IMR-90 (cell line): ENCODE measurements at regions not wholly inside any gene's neighbourhood (a gene's known extent, or its start where the extent isn't known, plus 50 kb on each side); places are given as distances from the start of the nearest gene placed in this dataset.

ENCODE experiments used
- ATAC-seq: fragments of 200-7000 bp; cut with Tn5 transposase; 2 replicates; pipeline ENCODE4 v1.9.1; 2020; ENCODE audit warnings: low read depth, mild to moderate bottlenecking, moderate library complexity
- BruUV-seq: library from RNA; stranded (reverse); fragments of 400-500 nt; replicated peaks from 2 replicates; lab custom pipeline; 2021; lab: Mats Ljungman, UMichigan
- CTCF ChIA-PET: fragments of 300-600 bp; formaldehyde crosslinking; extraction: SDS; loops from one replicate; lab custom pipeline; 2021; ENCODE audit warnings: antibody characterized with exemption; lab: Yijun Ruan, JAX
- POLR2A ChIA-PET: fragments of 300-600 bp; sonication (Branson Sonifier 250); formaldehyde crosslinking; loops from one replicate; lab custom pipeline; 2022; ENCODE audit warnings: antibody characterized with exemption; ENCODE audit not compliant: unreplicated experiment; lab: Charles Lee
- DNase-seq: peaks from one replicate; pipeline ENCODE4 v3.0.0; 2013
- H2AFZ ChIP-seq: replicated peaks from 2 replicates; pipeline ENCODE3; 2013; ENCODE audit warnings: low read length, mild to moderate bottlenecking; ENCODE audit not compliant: poor library complexity
- H2AK5ac ChIP-seq: 2 replicates; pipeline ENCODE4 v1.6.1; 2013; ENCODE audit warnings: low read depth, low read length, inconsistent platforms
- H2AK9ac ChIP-seq: replicated peaks from 2 replicates; pipeline ENCODE3; 2013; ENCODE audit warnings: mild to moderate bottlenecking, low read depth, low read length, moderate library complexity; ENCODE audit not compliant: poor library complexity
- H2BK120ac ChIP-seq: 2 replicates; pipeline ENCODE4 v1.6.1; 2013; ENCODE audit warnings: low read depth, low read length, inconsistent platforms
- H2BK15ac ChIP-seq: 3 replicates; pipeline ENCODE4 v1.6.1; 2013; ENCODE audit warnings: low read depth, low read length, inconsistent platforms
- H2BK20ac ChIP-seq: 2 replicates; pipeline ENCODE4 v1.6.1; 2013; ENCODE audit warnings: low read depth, mild to moderate bottlenecking, inconsistent platforms, low read length, moderate library complexity
- H2BK5ac ChIP-seq: 2 replicates; pipeline ENCODE4 v1.6.1; 2013; ENCODE audit warnings: mild to moderate bottlenecking, low read depth, low read length, inconsistent platforms; ENCODE audit not compliant: poor library complexity, severe bottlenecking
- H3K14ac ChIP-seq: replicated peaks from 2 replicates; pipeline ENCODE4 v1.6.1; 2013; ENCODE audit warnings: low read depth, low read length, inconsistent platforms
- H3K18ac ChIP-seq: 2 replicates; pipeline ENCODE4 v1.6.1; 2013; ENCODE audit warnings: low read depth, low read length, control low read depth
- H3K23ac ChIP-seq: 2 replicates; pipeline ENCODE4 v1.6.1; 2013; ENCODE audit warnings: low read depth, low read length, inconsistent platforms
- H3K27ac ChIP-seq: 2 replicates; pipeline ENCODE4 v1.5.1; 2013; ENCODE audit warnings: mild to moderate bottlenecking, control low read depth, low read length; ENCODE audit not compliant: insufficient read depth
- H3K27me3 ChIP-seq: 2 replicates; pipeline ENCODE4 v1.6.1; 2013; ENCODE audit warnings: low read length; ENCODE audit not compliant: control insufficient read depth, insufficient read depth
- H3K36me3 ChIP-seq: 2 replicates; pipeline ENCODE4 v1.6.1; 2013; ENCODE audit warnings: low read length, mixed read lengths; ENCODE audit not compliant: control insufficient read depth, insufficient read depth
- H3K4ac ChIP-seq: 2 replicates; pipeline ENCODE4 v1.6.1; 2013; ENCODE audit warnings: low read depth, low read length, inconsistent platforms
- H3K4me1 ChIP-seq: 2 replicates; pipeline ENCODE4 v1.6.1; 2013; ENCODE audit warnings: low read length, mixed read lengths; ENCODE audit not compliant: control insufficient read depth, insufficient read depth
- H3K4me2 ChIP-seq: 2 replicates; pipeline ENCODE4 v1.6.1; 2013; ENCODE audit warnings: low read depth, mild to moderate bottlenecking, control low read depth, low read length, moderate library complexity
- H3K4me3 ChIP-seq: 2 replicates; pipeline ENCODE4 v1.5.1; 2013; ENCODE audit warnings: low read depth, mild to moderate bottlenecking, control low read depth, low read length, moderate library complexity; ENCODE audit not compliant: insufficient read depth
- H3K56ac ChIP-seq: 2 replicates; pipeline ENCODE4 v1.6.1; 2013; ENCODE audit warnings: low read length, inconsistent platforms; ENCODE audit not compliant: insufficient read depth; ENCODE audit errors: extremely low read depth
- H3K79me1 ChIP-seq, 2 experiments: 2 replicates each; pipeline ENCODE4 v1.6.1; 2013; ENCODE audit warnings: low read length in 2 of 2, inconsistent platforms in 1 of 2, low read depth in 1 of 2
- H3K9ac ChIP-seq: 2 replicates; pipeline ENCODE4 v1.6.1; 2013; ENCODE audit warnings: low read depth, low read length, control low read depth
- H3K9me1 ChIP-seq: 2 replicates; pipeline ENCODE4 v1.6.1; 2013; ENCODE audit warnings: low read length, inconsistent platforms; ENCODE audit not compliant: insufficient read depth
- H3K9me3 ChIP-seq: 2 replicates; pipeline ENCODE4 v1.6.1; 2013; ENCODE audit warnings: low read length; ENCODE audit not compliant: control insufficient read depth, insufficient read depth
- H4K20me1 ChIP-seq: 2 replicates; pipeline ENCODE4 v1.6.1; 2013; ENCODE audit warnings: low read length, inconsistent platforms; ENCODE audit not compliant: insufficient read depth
- H4K5ac ChIP-seq: 2 replicates; pipeline ENCODE4 v1.6.1; 2013; ENCODE audit warnings: mild to moderate bottlenecking, low read depth, low read length, control low read depth
- H4K8ac ChIP-seq, 2 experiments: 2 replicates each; pipeline ENCODE4 v1.6.1; 2013; ENCODE audit warnings: low read depth in 2 of 2, low read length in 2 of 2, control low read depth in 1 of 2, inconsistent platforms in 1 of 2
- H4K91ac ChIP-seq: 2 replicates; pipeline ENCODE4 v1.6.1; 2013; ENCODE audit warnings: low read depth, low read length, inconsistent platforms; ENCODE audit not compliant: insufficient read depth
- BHLHE40 ChIP-seq: fragments of 150-350 bp; IDR thresholded peaks from 2 replicates; pipeline ENCODE4 v1.6.1; 2016; ENCODE audit warnings: mild to moderate bottlenecking, low read depth, low read length
- FOS ChIP-seq: fragments of 150-350 bp; IDR thresholded peaks from 2 replicates; pipeline ENCODE4 v1.6.1; 2016; ENCODE audit warnings: low read depth, low read length
- MXI1 ChIP-seq: IDR thresholded peaks from 2 replicates; pipeline ENCODE4 v1.6.1; 2012; ENCODE audit warnings: low read depth, mild to moderate bottlenecking, low read length, moderate library complexity, borderline replicate concordance
- NFE2L2 ChIP-seq: fragments of 150-350 bp; IDR thresholded peaks from 2 replicates; pipeline ENCODE4 v1.6.1; 2016; ENCODE audit warnings: low read depth, mild to moderate bottlenecking, low read length
- POLR2A ChIP-seq: IDR thresholded peaks from 2 replicates; pipeline ENCODE4 v1.6.1; 2012; ENCODE audit warnings: mild to moderate bottlenecking, low read depth, low read length
- RCOR1 ChIP-seq: IDR thresholded peaks from 2 replicates; pipeline ENCODE4 v1.6.1; 2012; ENCODE audit warnings: mild to moderate bottlenecking, low read length, improper control_type of control experiment; ENCODE audit not compliant: insufficient replicate concordance
- WGBS, 2 experiments: methylation state at CpG; one replicate each; pipeline versions ENCODE4 v1.1.5 to v1.1.7; 2013; ENCODE audit warnings: missing lambda C conversion rate in 2 of 2; ENCODE audit not compliant: insufficient read length in 1 of 2; ENCODE audit errors: extremely low coverage in 2 of 2; 5-methylcytosine and 5-hydroxymethylcytosine counted together
- dilution Hi-C: fragments of 300-500 bp; cut with HindIII; formaldehyde crosslinking; loops from one replicate; pipeline ENCODE4 v1.14.3; 2018; ENCODE audit warnings: low sequenced_read_pairs; ENCODE audit not compliant: unreplicated experiment
- in situ Hi-C: fragments of 300-500 bp; cut with MboI; formaldehyde crosslinking; loops from 3 replicates; pipeline ENCODE4 v1.14.3; 2019; ENCODE audit warnings: low sequenced_read_pairs, inconsistent platforms, mixed read lengths
- intact Hi-C: fragments of 100-400 bp; cut with micrococcal nuclease; formaldehyde crosslinking; loops from 2 replicates; pipeline ENCODE4 v1.10.0; 2022
- TF ChIP-seq, protein P1 (sequence below): conservative IDR thresholded peaks from 2 replicates; pipeline ENCODE4 v1.5.1; 2012; ENCODE audit warnings: mild to moderate bottlenecking, low read depth, low read length, improper control_type of control experiment
- TF ChIP-seq, protein P2 (sequence below): fragments of 150-350 bp; IDR thresholded peaks from 2 replicates; pipeline ENCODE4 v1.6.1; 2016; ENCODE audit warnings: low read depth, mild to moderate bottlenecking, low read length, moderate library complexity, borderline replicate concordance

DNA sequence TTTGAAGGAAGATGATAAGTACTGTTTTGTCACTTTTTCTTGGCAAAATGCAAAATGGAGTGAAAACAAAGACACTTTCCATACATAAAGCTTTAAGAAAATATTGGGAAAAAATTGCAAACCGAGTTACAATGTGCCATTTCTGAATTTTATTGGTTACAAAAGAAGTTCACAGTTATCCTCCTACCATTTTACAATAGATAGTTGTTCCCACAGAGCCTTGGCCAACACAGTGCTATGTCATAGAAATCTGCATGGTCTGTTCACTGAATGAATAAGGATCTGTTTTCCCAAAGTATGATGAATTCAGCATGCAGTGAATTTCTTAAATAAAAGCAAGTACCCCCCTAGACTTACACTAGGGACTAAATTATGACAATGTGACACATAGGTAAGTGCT, 268.2 kb upstream of the POU3F2 start:
- no peak overlapping the region for H2BK15ac ChIP-seq
- no peak overlapping the region for H3K4ac ChIP-seq
- WGBS, 2 experiments: no CpG with 5 or more reads among the region's 1 CpG
- peaks cover 7% of the 10 kb centered on the region for H3K9me3 ChIP-seq
- no peak overlapping the region for H4K91ac ChIP-seq
- intact Hi-C loops (no loop called here), dilution Hi-C loops (no loop called here), in situ Hi-C loops (no loop called here)
- H3K23ac ChIP-seq: no peak overlapping the region
- no peak overlapping the region for H2BK5ac ChIP-seq
- H4K5ac ChIP-seq: no peak overlapping the region
- CTCF ChIA-PET: no interaction called here
- no peaks in the 10 kb centered on the region for H3K4me1 ChIP-seq
- no peak overlapping the region for H3K56ac ChIP-seq
- no peak overlapping the region for H2AK9ac ChIP-seq
- H2BK120ac ChIP-seq: no peak overlapping the region
- no peak for DNase-seq
- no peak overlapping the region for H3K4me2 ChIP-seq
- H3K27ac ChIP-seq: no peak overlapping the region
- no peaks in the 10 kb centered on the region for H3K36me3 ChIP-seq
- no peak overlapping the region for H4K8ac ChIP-seq
- BruUV-seq: no TSS peak
- H3K9ac ChIP-seq: no peak overlapping the region
- no peaks in the 10 kb centered on the region for H3K9me1 ChIP-seq
- H4K20me1 ChIP-seq: no peaks in the 10 kb centered on the region
- no peak for ATAC-seq
- no peak overlapping the region for H2BK20ac ChIP-seq
- H2AK5ac ChIP-seq: no peak overlapping the region
- no peak overlapping the region for H3K14ac ChIP-seq
- H3K4me3 ChIP-seq: no peak overlapping the region
- POLR2A ChIA-PET: no interaction called here
- TF ChIP-seq NFE2L2 (no peak), BHLHE40 (no peak), FOS (no peak), POLR2A (no peak), MXI1 (no peak), RCOR1 (no peak)
- TF ChIP-seq, protein P1, sequence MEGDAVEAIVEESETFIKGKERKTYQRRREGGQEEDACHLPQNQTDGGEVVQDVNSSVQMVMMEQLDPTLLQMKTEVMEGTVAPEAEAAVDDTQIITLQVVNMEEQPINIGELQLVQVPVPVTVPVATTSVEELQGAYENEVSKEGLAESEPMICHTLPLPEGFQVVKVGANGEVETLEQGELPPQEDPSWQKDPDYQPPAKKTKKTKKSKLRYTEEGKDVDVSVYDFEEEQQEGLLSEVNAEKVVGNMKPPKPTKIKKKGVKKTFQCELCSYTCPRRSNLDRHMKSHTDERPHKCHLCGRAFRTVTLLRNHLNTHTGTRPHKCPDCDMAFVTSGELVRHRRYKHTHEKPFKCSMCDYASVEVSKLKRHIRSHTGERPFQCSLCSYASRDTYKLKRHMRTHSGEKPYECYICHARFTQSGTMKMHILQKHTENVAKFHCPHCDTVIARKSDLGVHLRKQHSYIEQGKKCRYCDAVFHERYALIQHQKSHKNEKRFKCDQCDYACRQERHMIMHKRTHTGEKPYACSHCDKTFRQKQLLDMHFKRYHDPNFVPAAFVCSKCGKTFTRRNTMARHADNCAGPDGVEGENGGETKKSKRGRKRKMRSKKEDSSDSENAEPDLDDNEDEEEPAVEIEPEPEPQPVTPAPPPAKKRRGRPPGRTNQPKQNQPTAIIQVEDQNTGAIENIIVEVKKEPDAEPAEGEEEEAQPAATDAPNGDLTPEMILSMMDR: no peak
- TF ChIP-seq, protein P2, sequence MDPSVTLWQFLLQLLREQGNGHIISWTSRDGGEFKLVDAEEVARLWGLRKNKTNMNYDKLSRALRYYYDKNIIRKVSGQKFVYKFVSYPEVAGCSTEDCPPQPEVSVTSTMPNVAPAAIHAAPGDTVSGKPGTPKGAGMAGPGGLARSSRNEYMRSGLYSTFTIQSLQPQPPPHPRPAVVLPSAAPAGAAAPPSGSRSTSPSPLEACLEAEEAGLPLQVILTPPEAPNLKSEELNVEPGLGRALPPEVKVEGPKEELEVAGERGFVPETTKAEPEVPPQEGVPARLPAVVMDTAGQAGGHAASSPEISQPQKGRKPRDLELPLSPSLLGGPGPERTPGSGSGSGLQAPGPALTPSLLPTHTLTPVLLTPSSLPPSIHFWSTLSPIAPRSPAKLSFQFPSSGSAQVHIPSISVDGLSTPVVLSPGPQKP: no peak
- no peaks in the 10 kb centered on the region for H3K27me3 ChIP-seq
- no peak overlapping the region for H3K18ac ChIP-seq
- H3K79me1 ChIP-seq: no peaks in the 10 kb centered on the region
- no peak overlapping the region for H2AFZ ChIP-seq
